ENCODE measurements at regions not wholly inside any gene's neighbourhood (a gene's known extent, or its start where the extent isn't known, plus 50 kb on each side); places are given as distances from the start of the nearest gene placed in this dataset.

- Histone ChIP-seq H3K9me2 (replicated peaks; ENCODE audit: insufficient read depth, low read length) (no peaks in the 10 kb centered on the region), H2AFZ (ENCODE audit: low read length) (no peak overlapping the region), H3K4me2 (ENCODE audit: low read depth, low read length) (no peak overlapping the region), H3K9me3 (replicated peaks; ENCODE audit: insufficient read depth, low read length) (no peaks in the 10 kb centered on the region), H3K36me3 (replicated peaks; ENCODE audit: insufficient read depth, low read length) (no peaks in the 10 kb centered on the region), H3K27ac (ENCODE audit: low read length) (no peak overlapping the region), H3K4me3 (ENCODE audit: low read length) (no peak overlapping the region), H4K20me1 (ENCODE audit: insufficient read depth, low read length) (no peaks in the 10 kb centered on the region), H3K79me2 (ENCODE audit: low read length) (no peaks in the 10 kb centered on the region), H3K27me3 (replicated peaks; ENCODE audit: insufficient read depth, low read length) (no peaks in the 10 kb centered on the region), H3K9ac (ENCODE audit: low read length) (no peak overlapping the region), H3K4me1 (ENCODE audit: low read length) (no peaks in the 10 kb centered on the region), H3F3A (ENCODE audit: insufficient read depth, low read length) (no peaks in the 10 kb centered on the region)
- no peak for DNase-seq
- TF ChIP-seq EZH2phosphoT487 (IDR thresholded peaks at IDR 0.05; ENCODE audit: low read length), result no peak
- no peak for TF ChIP-seq CTCF (IDR thresholded peaks at IDR 0.05; ENCODE audit: low read length)
- no peak for TF ChIP-seq EZH2 (optimal IDR thresholded peaks at IDR 0.05; ENCODE audit: low read depth, low read length)
Measured at GRCh38 chr9:90044710-90045151, 439.9 kb downstream of the GADD45G start.

- H3K4me3 ChIP-seq (ENCODE audit: low read length), result no peak overlapping the region
- no peaks in the 10 kb centered on the region for H3K79me2 ChIP-seq (ENCODE audit: low read length)
- no peak overlapping the region for H3K4me2 ChIP-seq (ENCODE audit: low read depth, low read length)
- no peak overlapping the region for H2AFZ ChIP-seq (ENCODE audit: low read length)
- H4K20me1 ChIP-seq (ENCODE audit: insufficient read depth, low read length), result no peaks in the 10 kb centered on the region
- no peaks in the 10 kb centered on the region for H3K4me1 ChIP-seq (ENCODE audit: low read length)
- no peaks in the 10 kb centered on the region for H3K9me3 ChIP-seq (replicated peaks; ENCODE audit: insufficient read depth, low read length)
- H3K9ac ChIP-seq (ENCODE audit: low read length), result no peak overlapping the region
- no peaks in the 10 kb centered on the region for H3K27me3 ChIP-seq (replicated peaks; ENCODE audit: insufficient read depth, low read length)
- no peak overlapping the region for H3K27ac ChIP-seq (ENCODE audit: low read length)
- H3F3A ChIP-seq (ENCODE audit: insufficient read depth, low read length), result no peaks in the 10 kb centered on the region
- H3K36me3 ChIP-seq (replicated peaks; ENCODE audit: insufficient read depth, low read length), result no peaks in the 10 kb centered on the region
- TF ChIP-seq EZH2 (optimal IDR thresholded peaks at IDR 0.05; ENCODE audit: low read depth, low read length) (no peak), EZH2phosphoT487 (IDR thresholded peaks at IDR 0.05; ENCODE audit: low read length) (no peak), CTCF (IDR thresholded peaks at IDR 0.05; ENCODE audit: low read length) (no peak)
- DNase-seq, result no peak
- H3K9me2 ChIP-seq (replicated peaks; ENCODE audit: insufficient read depth, low read length), result no peaks in the 10 kb centered on the region
Measured at GRCh38 chr9:90046317-90046861, 441.6 kb downstream of the GADD45G start.

GRCh38 chr9:90047828-90048227, 443.0 kb downstream of the GADD45G start:
- no peaks in the 10 kb centered on the region for H3K4me1 ChIP-seq (ENCODE audit: low read length)
- no peak for DNase-seq
- no peaks in the 10 kb centered on the region for H3K9me2 ChIP-seq (replicated peaks; ENCODE audit: insufficient read depth, low read length)
- no peak overlapping the region for H3K27ac ChIP-seq (ENCODE audit: low read length)
- H4K20me1 ChIP-seq (ENCODE audit: insufficient read depth, low read length), result no peaks in the 10 kb centered on the region
- H3K36me3 ChIP-seq (replicated peaks; ENCODE audit: insufficient read depth, low read length), result no peaks in the 10 kb centered on the region
- H3K9me3 ChIP-seq (replicated peaks; ENCODE audit: insufficient read depth, low read length), result no peaks in the 10 kb centered on the region
- no peak for TF ChIP-seq EZH2phosphoT487 (IDR thresholded peaks at IDR 0.05; ENCODE audit: low read length)
- no peak for TF ChIP-seq CTCF (IDR thresholded peaks at IDR 0.05; ENCODE audit: low read length)
- no peak for TF ChIP-seq EZH2 (optimal IDR thresholded peaks at IDR 0.05; ENCODE audit: low read depth, low read length)
- H3K9ac ChIP-seq (ENCODE audit: low read length), result no peak overlapping the region
- H3K79me2 ChIP-seq (ENCODE audit: low read length), result no peaks in the 10 kb centered on the region
- no peak overlapping the region for H3K4me2 ChIP-seq (ENCODE audit: low read depth, low read length)
- H3K27me3 ChIP-seq (replicated peaks; ENCODE audit: insufficient read depth, low read length), result no peaks in the 10 kb centered on the region
- no peak overlapping the region for H3K4me3 ChIP-seq (ENCODE audit: low read length)
- H2AFZ ChIP-seq (ENCODE audit: low read length), result no peak overlapping the region
- H3F3A ChIP-seq (ENCODE audit: insufficient read depth, low read length), result no peaks in the 10 kb centered on the region
